Esophagus muscularis mucosa (tissue), 4 donors: ENCODE measurements at regions not wholly inside any gene's neighbourhood (a gene's known extent, or its start where the extent isn't known, plus 50 kb on each side); places are given as distances from the start of the nearest gene placed in this dataset.

ENCODE experiments used
- DNase-seq: peaks from one replicate; pipeline ENCODE4 v3.0.0-alpha.2; 2017; ENCODE audit errors: extremely low spot score
- H3K27ac ChIP-seq, 4 donors: fragments of 200-600 bp; sonication (generic); replicated peaks in 1 of 4; 1 replicate in 3 of 4; 2 replicates in 1 of 4; pipeline ENCODE4 v1.5.1; 2016 to 2019; ENCODE audit warnings: mild to moderate bottlenecking in 1 of 4
- H3K27me3 ChIP-seq, 4 donors: fragments of 200-600 bp; sonication (generic); one replicate each; pipeline versions ENCODE4 v1.5.1 to v1.6.0; 2016 to 2019
- H3K36me3 ChIP-seq, 4 donors: fragments of 200-600 bp; sonication (generic); one replicate each; pipeline ENCODE4 v1.5.1; 2016 to 2019
- H3K4me1 ChIP-seq, 4 donors: fragments of 200-600 bp; sonication (generic); one replicate each; pipeline ENCODE4 v1.5.1; 2016 to 2019
- H3K4me3 ChIP-seq, 4 donors: fragments of 200-600 bp; sonication (generic); 1 replicate in 2 of 4; 2 replicates in 2 of 4; pipeline ENCODE4 v1.5.1; 2016 to 2019; ENCODE audit warnings: mild to moderate bottlenecking in 4 of 4, moderate library complexity in 1 of 4
- H3K9me3 ChIP-seq, 4 donors: fragments of 200-600 bp; sonication (generic); 1 replicate in 3 of 4; 2 replicates in 1 of 4; pipeline ENCODE4 v1.5.1; 2016 to 2019
- EP300 ChIP-seq: sonication (generic); formaldehyde crosslinking; IDR thresholded peaks from one replicate; pipeline ENCODE4 v1.6.1; 2017; ENCODE audit warnings: antibody characterized with exemption
- POLR2A ChIP-seq: fragments of 450-650 bp; IDR thresholded peaks from one replicate; pipeline ENCODE4 v1.6.1; 2017; ENCODE audit warnings: antibody characterized with exemption, moderate library complexity, mild to moderate bottlenecking, low read depth
- POLR2AphosphoS5 ChIP-seq, 2 donors: sonication (generic); formaldehyde crosslinking; IDR thresholded peaks; one replicate each; pipeline ENCODE4 v1.6.1; 2017; ENCODE audit warnings: antibody characterized with exemption in 2 of 2
- WGBS: methylation state at CpG from one replicate; pipeline ENCODE4 v1.1.5; 2018; 5-methylcytosine and 5-hydroxymethylcytosine counted together
- intact Hi-C: fragments of 100-400 bp; cut with DNase I; formaldehyde crosslinking; loops from one replicate; pipeline ENCODE4 v1.15.1; 2023
- TF ChIP-seq, protein P1 (sequence below), 3 experiments: fragments of 200-600 bp in 2 of 3; fragments of 450-650 bp in 1 of 3; sonication (generic) in 2 of 3; IDR thresholded peaks; one replicate each; pipeline ENCODE4 v1.5.1; 2017 to 2019; ENCODE audit warnings: antibody characterized with exemption in 3 of 3, mild to moderate bottlenecking in 2 of 3, moderate library complexity in 1 of 3

DNA sequence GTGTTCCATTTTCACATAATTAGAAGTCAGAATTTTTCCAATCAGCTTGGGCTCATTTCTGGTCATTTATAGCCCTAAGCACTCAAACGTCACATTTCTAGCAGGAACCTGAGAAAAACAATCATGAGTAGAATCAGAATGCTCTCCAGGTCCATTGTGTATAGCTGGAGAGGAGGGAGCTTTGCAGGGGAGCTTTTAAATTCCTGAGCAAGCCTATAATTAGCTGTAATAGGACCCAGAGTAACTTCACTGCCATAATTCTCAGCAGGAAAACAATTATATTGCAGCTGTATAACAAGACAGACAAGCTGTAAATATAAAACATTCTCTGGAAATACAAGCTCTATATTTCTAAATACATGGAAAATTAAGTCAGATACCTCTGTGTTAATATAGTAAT, 637.6 kb upstream of the SGCD start:
- DNase-seq = no peak
- no peak overlapping the region for H3K4me3 ChIP-seq
- H3K4me1 ChIP-seq = no peaks in the 10 kb centered on the region
- intact Hi-C loops = no loop called here
- TF ChIP-seq EP300 = no peak
- 46% methylated on average over 1 of the region's 1 CpG for WGBS
- H3K27me3 ChIP-seq = peaks cover 0 to 2% (median 0%) of the 10 kb centered on the region in 4 donors
- no peaks in the 10 kb centered on the region for H3K36me3 ChIP-seq
- no peak overlapping the region for H3K27ac ChIP-seq
- H3K9me3 ChIP-seq = no peaks in the 10 kb centered on the region

DNA sequence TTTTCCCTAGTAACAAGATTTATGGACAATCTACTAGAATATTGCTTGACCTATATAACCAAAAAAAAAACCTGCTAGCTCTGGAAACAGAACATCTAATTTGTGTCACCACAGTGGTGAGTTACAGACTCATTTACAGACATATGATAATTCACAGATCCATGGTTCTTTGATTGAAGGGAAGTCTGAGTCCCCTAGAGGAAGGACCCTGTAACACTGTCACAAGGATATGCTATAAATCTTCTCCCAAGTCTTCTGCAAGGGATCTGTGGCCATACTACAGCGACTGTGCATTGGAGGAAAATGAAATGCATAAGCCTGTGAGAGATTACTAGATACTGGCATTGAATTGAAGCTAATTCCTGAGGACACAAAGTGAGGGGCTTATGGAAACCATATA, 630.6 kb upstream of the SGCD start:
- WGBS = 80% methylated on average over 1 of the region's 1 CpG

DNA sequence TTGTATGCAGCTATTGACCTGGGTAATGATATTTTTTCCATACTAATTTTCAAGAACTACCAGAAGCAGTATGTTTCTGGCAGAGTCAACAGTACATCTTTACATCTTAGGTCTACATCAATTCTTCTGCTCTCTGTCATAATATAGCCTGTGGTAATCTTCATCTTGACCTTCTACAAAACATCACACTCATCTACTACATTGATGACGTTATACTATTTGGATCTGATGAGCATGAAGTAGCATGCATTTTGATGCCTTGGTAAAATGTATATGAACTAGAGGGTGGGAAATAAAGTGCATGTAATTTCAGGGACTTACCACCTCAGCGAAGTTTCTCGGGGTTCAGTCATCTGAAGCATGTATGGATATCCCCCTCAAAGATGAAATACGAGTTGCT, 629.7 kb upstream of the SGCD start:
- intact Hi-C loops = no loop called here

More for the DNA sequence above, 630.6 kb upstream of the SGCD start:
- TF ChIP-seq, protein P1, sequence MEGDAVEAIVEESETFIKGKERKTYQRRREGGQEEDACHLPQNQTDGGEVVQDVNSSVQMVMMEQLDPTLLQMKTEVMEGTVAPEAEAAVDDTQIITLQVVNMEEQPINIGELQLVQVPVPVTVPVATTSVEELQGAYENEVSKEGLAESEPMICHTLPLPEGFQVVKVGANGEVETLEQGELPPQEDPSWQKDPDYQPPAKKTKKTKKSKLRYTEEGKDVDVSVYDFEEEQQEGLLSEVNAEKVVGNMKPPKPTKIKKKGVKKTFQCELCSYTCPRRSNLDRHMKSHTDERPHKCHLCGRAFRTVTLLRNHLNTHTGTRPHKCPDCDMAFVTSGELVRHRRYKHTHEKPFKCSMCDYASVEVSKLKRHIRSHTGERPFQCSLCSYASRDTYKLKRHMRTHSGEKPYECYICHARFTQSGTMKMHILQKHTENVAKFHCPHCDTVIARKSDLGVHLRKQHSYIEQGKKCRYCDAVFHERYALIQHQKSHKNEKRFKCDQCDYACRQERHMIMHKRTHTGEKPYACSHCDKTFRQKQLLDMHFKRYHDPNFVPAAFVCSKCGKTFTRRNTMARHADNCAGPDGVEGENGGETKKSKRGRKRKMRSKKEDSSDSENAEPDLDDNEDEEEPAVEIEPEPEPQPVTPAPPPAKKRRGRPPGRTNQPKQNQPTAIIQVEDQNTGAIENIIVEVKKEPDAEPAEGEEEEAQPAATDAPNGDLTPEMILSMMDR (IDR thresholded peaks at IDR 0.05) = no peak
- TF ChIP-seq POLR2AphosphoS5 (IDR thresholded peaks at IDR 0.05) (no peak), POLR2A (no peak), EP300 (no peak)
- H3K4me1 ChIP-seq = no peaks in the 10 kb centered on the region
- intact Hi-C loops = no loop called here
- no peak overlapping the region for H3K27ac ChIP-seq
- peaks cover 0 to 10% (median 8%) of the 10 kb centered on the region in 4 donors for H3K9me3 ChIP-seq
- DNase-seq = no peak
- H3K4me3 ChIP-seq = no peak overlapping the region
- H3K36me3 ChIP-seq = no peaks in the 10 kb centered on the region
- H3K27me3 ChIP-seq = no peaks in the 10 kb centered on the region

DNA sequence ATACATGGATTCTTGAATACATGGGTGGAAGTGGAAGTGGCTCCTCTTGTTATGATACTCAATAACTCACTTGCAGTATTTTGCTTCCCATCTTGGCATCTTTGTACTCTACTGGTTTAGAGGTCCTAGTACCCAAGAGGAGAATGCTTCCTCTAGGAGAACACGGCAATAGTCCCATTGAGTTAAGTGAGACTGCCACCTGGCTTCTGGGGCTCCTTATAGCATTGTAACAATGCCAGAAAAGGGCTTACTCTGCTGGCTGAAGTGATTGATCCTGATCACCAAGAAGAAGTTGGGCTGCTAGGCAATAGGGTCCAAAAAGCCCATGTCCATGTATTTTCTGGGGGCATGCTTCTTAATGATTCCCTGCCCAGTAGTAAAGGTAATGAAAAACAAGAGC, 627.6 kb upstream of the SGCD start:
- intact Hi-C loops = no loop called here
- Histone ChIP-seq H3K4me3 (no peak overlapping the region), H3K36me3 (no peaks in the 10 kb centered on the region), H3K27ac (no peak overlapping the region), H3K27me3 (no peaks in the 10 kb centered on the region), H3K9me3 (peaks cover 0 to 10% (median 8%) of the 10 kb centered on the region in 4 donors), H3K4me1 (no peaks in the 10 kb centered on the region)
- DNase-seq = no peak
- TF ChIP-seq POLR2A = no peak
- TF ChIP-seq, protein P1 (IDR thresholded peaks at IDR 0.05) = no peak
- TF ChIP-seq POLR2AphosphoS5 (IDR thresholded peaks at IDR 0.05) = no peak
- no peak for TF ChIP-seq EP300
- WGBS = 50% methylated on average over 1 of the region's 1 CpG

More for the DNA sequence above, 629.7 kb upstream of the SGCD start:
- no peak for TF ChIP-seq EP300
- no peak for TF ChIP-seq POLR2A
- no peak for TF ChIP-seq POLR2AphosphoS5 (IDR thresholded peaks at IDR 0.05)
- TF ChIP-seq, protein P1 (IDR thresholded peaks at IDR 0.05) = no peak
- Histone ChIP-seq H3K4me1 (no peaks in the 10 kb centered on the region), H3K27ac (no peak overlapping the region), H3K4me3 (no peak overlapping the region), H3K9me3 (peaks cover 0 to 10% (median 8%) of the 10 kb centered on the region in 4 donors), H3K27me3 (no peaks in the 10 kb centered on the region), H3K36me3 (no peaks in the 10 kb centered on the region)
- 75% methylated on average over 4 of the region's 4 CpGs for WGBS
- no peak for DNase-seq

DNA sequence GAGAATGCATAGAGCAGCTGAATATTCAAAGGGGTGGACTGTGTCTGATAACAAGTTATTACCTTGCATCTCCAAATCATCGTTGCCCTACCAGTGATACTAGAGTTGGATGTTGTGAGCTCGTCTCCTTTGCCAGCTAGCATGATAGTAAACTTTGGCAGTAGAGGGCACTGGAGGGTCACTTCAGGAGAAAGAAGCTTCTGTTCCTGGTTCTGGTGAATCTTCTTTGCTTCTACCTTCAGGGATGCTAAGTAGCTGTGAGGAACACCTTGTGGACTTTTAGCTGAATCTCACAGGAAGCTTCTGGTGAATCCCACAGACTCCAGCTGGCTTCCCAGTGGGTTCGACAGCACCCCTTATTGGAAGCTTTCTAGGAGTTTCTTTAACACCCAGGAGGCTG, 626.6 kb upstream of the SGCD start:
- H3K4me1 ChIP-seq = no peaks in the 10 kb centered on the region
- no peak overlapping the region for H3K27ac ChIP-seq
- no peaks in the 10 kb centered on the region for H3K27me3 ChIP-seq
- intact Hi-C loops = no loop called here
- no peaks in the 10 kb centered on the region for H3K36me3 ChIP-seq
- TF ChIP-seq EP300 (no peak), POLR2A (no peak), POLR2AphosphoS5 (IDR thresholded peaks at IDR 0.05) (no peak)
- TF ChIP-seq, protein P1 (IDR thresholded peaks at IDR 0.05) = no peak
- H3K4me3 ChIP-seq = no peak overlapping the region
- 56% methylated on average over 3 of the region's 3 CpGs for WGBS
- no peak for DNase-seq
- peaks cover 0 to 10% (median 8%) of the 10 kb centered on the region in 4 donors for H3K9me3 ChIP-seq
